Caco-2 (cell line): ENCODE measurements at regions not wholly inside any gene's neighbourhood (a gene's known extent, or its start where the extent isn't known, plus 50 kb on each side); places are given as distances from the start of the nearest gene placed in this dataset.

Experiments
- BruUV-seq: library from RNA; stranded (reverse); fragments of 400-500 nt; replicated peaks from 2 replicates; lab custom pipeline; 2021; lab: Mats Ljungman, UMichigan
- CTCF ChIA-PET: fragments of 300-600 bp; sonication (Branson Sonifier 250); formaldehyde crosslinking; loops from one replicate; lab custom pipeline; 2022; ENCODE audit warnings: antibody characterized with exemption; lab: Charles Lee
- POLR2A ChIA-PET: fragments of 300-600 bp; sonication (Branson Sonifier 250); formaldehyde crosslinking; loops from one replicate; lab custom pipeline; 2022; ENCODE audit warnings: antibody characterized with exemption; lab: Charles Lee
- DNase-seq, 2 experiments: peaks; one replicate each; pipeline versions ENCODE4 v3.0.0 to v3.0.0-alpha.2; 2020 to 2022
- H3K27me3 ChIP-seq: replicated peaks from 2 replicates; pipeline ENCODE4 v1.6.0; 2011; ENCODE audit warnings: low read length; ENCODE audit not compliant: control insufficient read depth, insufficient read depth
- H3K36me3 ChIP-seq: 2 replicates; pipeline ENCODE4 v1.5.1; 2011; ENCODE audit warnings: low read length; ENCODE audit not compliant: control insufficient read depth, insufficient read depth
- H3K4me1 ChIP-seq: fragments of 250-450 bp; sonication (Bioruptor Pico); 2 replicates; pipeline ENCODE4 v1.5.1; 2020; ENCODE audit warnings: mild to moderate bottlenecking
- H3K4me3 ChIP-seq: 2 replicates; pipeline ENCODE4 v1.5.1; 2011; ENCODE audit warnings: low read depth, mild to moderate bottlenecking, control low read depth, low read length
- H3K9me3 ChIP-seq: fragments of 250-450 bp; sonication (Bioruptor Pico); 2 replicates; pipeline ENCODE4 v1.5.1; 2020; ENCODE audit warnings: mild to moderate bottlenecking, moderate library complexity
- H3K27ac Mint-ChIP-seq: one replicate; pipeline ENCODE4 v1.8.0; 2022; ENCODE audit warnings: mixed read lengths; ENCODE audit not compliant: unreplicated experiment
- H3K27me3 Mint-ChIP-seq: one replicate; pipeline ENCODE4 v1.8.0; 2022; ENCODE audit warnings: mixed read lengths; ENCODE audit not compliant: insufficient read depth, unreplicated experiment
- H3K36me3 Mint-ChIP-seq: one replicate; pipeline ENCODE4 v1.8.0; 2022; ENCODE audit warnings: mild to moderate bottlenecking, mixed read lengths; ENCODE audit not compliant: insufficient read depth, unreplicated experiment
- H3K4me1 Mint-ChIP-seq: one replicate; pipeline ENCODE4 v1.8.0; 2022; ENCODE audit warnings: low read depth, mixed read lengths; ENCODE audit not compliant: unreplicated experiment
- H3K4me3 Mint-ChIP-seq: one replicate; pipeline ENCODE4 v1.8.0; 2022; ENCODE audit warnings: mild to moderate bottlenecking, moderate library complexity, mixed read lengths; ENCODE audit not compliant: unreplicated experiment
- H3K9me3 Mint-ChIP-seq: one replicate; pipeline ENCODE4 v1.8.0; 2022; ENCODE audit warnings: mixed read lengths; ENCODE audit not compliant: unreplicated experiment
- intact Hi-C: fragments of 100-400 bp; cut with micrococcal nuclease; formaldehyde crosslinking; loops from one replicate; pipeline ENCODE4 v1.10.0; 2022; ENCODE audit not compliant: unreplicated experiment
- TF ChIP-seq, protein P1 (sequence below), 2 experiments: fragments of 200-600 bp in 1 of 2; IDR thresholded peaks; 1 replicate in 1 of 2; 2 replicates in 1 of 2; pipeline versions ENCODE4 v1.5.1 to v1.8.0; 2011 to 2022; ENCODE audit warnings: antibody characterized with exemption in 1 of 2, control low read depth in 1 of 2, inconsistent platforms in 1 of 2, low read depth in 1 of 2, low read length in 1 of 2, mild to moderate bottlenecking in 1 of 2, moderate library complexity in 1 of 2; ENCODE audit not compliant: insufficient read depth in 1 of 2, severe bottlenecking in 1 of 2, unreplicated experiment in 1 of 2

DNA sequence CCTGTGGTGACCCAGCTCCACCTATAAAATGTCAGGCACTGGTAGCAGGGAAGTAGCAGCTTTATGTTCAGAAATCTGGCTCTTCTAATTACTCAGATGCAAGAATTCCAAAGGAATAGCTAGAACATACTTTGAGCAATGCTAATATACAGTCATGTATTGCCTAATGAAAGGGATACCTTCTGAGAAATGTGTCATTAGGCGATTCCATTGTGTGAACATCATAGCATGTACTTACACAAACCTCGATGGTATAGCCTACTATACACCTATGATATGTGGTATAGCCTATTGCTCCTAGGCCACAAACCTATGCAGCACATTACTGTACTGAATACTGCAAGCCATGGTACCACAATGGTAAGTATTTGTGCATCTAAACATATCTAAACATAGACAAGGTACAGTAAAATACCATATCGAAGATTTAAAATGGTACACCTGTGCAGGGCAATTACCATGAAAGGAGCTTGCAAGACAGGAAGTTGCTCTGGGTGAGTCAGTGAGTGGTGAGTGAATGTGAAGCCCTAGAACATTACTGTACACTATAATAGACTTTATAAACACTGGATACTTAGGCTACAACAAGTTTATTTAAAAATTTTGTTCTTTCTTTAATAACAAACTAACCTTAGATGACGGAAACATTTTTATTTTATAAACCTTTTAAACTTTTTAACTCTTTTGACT lies 50.3 kb upstream of the ETAA1 start:
- CTCF ChIA-PET, result no interaction called here
- POLR2A ChIA-PET, result no interaction called here
- H3K4me3 Mint-ChIP-seq, result no peak overlapping the region

More for the DNA sequence above, 50.3 kb upstream of the ETAA1 start:
- DNase-seq, result no peak
- no peaks in the 10 kb centered on the region for H3K36me3 ChIP-seq
- no peak overlapping the region for H3K4me3 ChIP-seq
- TF ChIP-seq, protein P1, sequence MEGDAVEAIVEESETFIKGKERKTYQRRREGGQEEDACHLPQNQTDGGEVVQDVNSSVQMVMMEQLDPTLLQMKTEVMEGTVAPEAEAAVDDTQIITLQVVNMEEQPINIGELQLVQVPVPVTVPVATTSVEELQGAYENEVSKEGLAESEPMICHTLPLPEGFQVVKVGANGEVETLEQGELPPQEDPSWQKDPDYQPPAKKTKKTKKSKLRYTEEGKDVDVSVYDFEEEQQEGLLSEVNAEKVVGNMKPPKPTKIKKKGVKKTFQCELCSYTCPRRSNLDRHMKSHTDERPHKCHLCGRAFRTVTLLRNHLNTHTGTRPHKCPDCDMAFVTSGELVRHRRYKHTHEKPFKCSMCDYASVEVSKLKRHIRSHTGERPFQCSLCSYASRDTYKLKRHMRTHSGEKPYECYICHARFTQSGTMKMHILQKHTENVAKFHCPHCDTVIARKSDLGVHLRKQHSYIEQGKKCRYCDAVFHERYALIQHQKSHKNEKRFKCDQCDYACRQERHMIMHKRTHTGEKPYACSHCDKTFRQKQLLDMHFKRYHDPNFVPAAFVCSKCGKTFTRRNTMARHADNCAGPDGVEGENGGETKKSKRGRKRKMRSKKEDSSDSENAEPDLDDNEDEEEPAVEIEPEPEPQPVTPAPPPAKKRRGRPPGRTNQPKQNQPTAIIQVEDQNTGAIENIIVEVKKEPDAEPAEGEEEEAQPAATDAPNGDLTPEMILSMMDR (IDR thresholded peaks at IDR 0.05; ENCODE audit: insufficient read depth in 1 of 2, low read depth in 1 of 2, low read length in 1 of 2, severe bottlenecking in 1 of 2, unreplicated experiment in 1 of 2), result no peak
- BruUV-seq, result no TSS peak
- H3K9me3 Mint-ChIP-seq, result no peaks in the 10 kb centered on the region
- no peaks in the 10 kb centered on the region for H3K36me3 Mint-ChIP-seq
- peaks cover 13% of the 10 kb centered on the region; the same call in 1 of the 2 replicates for H3K9me3 ChIP-seq
- H3K27ac Mint-ChIP-seq, result no peak overlapping the region
- H3K4me1 Mint-ChIP-seq, result no peaks in the 10 kb centered on the region
- intact Hi-C loops, result no loop called here
- no peaks in the 10 kb centered on the region for H3K4me1 ChIP-seq
- no peaks in the 10 kb centered on the region for H3K27me3 ChIP-seq
- H3K27me3 Mint-ChIP-seq, result peaks cover 5% of the 10 kb centered on the region
